ENCODE measurements at regions not wholly inside any gene's neighbourhood (a gene's known extent, or its start where the extent isn't known, plus 50 kb on each side); places are given as distances from the start of the nearest gene placed in this dataset.

DNA sequence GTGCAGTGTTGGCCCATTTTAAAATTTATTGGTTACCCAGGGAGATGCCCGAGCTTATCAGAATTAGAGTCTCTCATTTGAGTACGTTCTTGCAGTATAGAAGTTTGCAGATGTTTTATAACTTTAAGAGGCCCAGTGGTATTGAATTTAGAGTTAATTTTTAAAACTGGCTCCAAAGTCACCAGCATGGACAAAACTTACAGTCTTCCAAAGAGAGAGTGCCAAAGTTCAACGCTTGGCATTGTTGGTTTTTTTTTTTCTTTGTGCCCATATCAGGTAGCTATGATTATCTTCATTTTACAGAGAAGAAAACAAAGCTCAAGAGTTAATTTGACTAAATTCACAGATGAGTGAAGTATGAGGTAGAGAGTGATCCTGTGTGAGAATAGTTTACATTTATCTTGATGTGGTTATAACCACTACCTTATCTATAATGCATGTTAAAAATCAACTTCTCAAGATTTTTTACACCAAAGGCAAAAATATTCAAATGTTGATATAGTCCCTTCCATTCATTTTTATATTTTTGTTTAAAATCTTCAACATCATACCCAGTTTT lies 273.7 kb upstream of the DMRT1 start:
- DNase-seq (ENCODE audit: extremely low read depth, low read depth), result no peak
- no peak for TF ChIP-seq CTCF (IDR thresholded peaks at IDR 0.05; ENCODE audit: low read depth, low read length, missing control alignments)
- no peak overlapping the region for H3K4me3 ChIP-seq (replicated peaks; ENCODE audit: low read depth, low read length)

- TF ChIP-seq CTCF (IDR thresholded peaks at IDR 0.05; ENCODE audit: low read depth, low read length, missing control alignments), result no peak
- no peak for DNase-seq (ENCODE audit: extremely low read depth, low read depth)
- H3K4me3 ChIP-seq (replicated peaks; ENCODE audit: low read depth, low read length), result no peak overlapping the region
Measured at GRCh38 chr9:569296-569695, 272.2 kb upstream of the DMRT1 start.

- H3K4me3 ChIP-seq (replicated peaks; ENCODE audit: low read depth, low read length), result no peak overlapping the region
- DNase-seq (ENCODE audit: extremely low read depth, low read depth), result no peak
- no peak for TF ChIP-seq CTCF (IDR thresholded peaks at IDR 0.05; ENCODE audit: low read depth, low read length, missing control alignments)
Measured at GRCh38 chr9:570187-570586, 271.3 kb upstream of the DMRT1 start.

- H3K4me3 ChIP-seq (replicated peaks; ENCODE audit: low read depth, low read length), result no peak overlapping the region
- DNase-seq (ENCODE audit: extremely low read depth, low read depth), result no peak
- no peak for TF ChIP-seq CTCF (IDR thresholded peaks at IDR 0.05; ENCODE audit: low read depth, low read length, missing control alignments)
Measured at GRCh38 chr9:571066-571465, 270.4 kb upstream of the DMRT1 start.

GRCh38 chr9:571741-572140 lies 269.8 kb upstream of the DMRT1 start:
- DNase-seq (ENCODE audit: extremely low read depth, low read depth), result no peak
- H3K4me3 ChIP-seq (replicated peaks; ENCODE audit: low read depth, low read length), result no peak overlapping the region
- no peak for TF ChIP-seq CTCF (IDR thresholded peaks at IDR 0.05; ENCODE audit: low read depth, low read length, missing control alignments)

DNA sequence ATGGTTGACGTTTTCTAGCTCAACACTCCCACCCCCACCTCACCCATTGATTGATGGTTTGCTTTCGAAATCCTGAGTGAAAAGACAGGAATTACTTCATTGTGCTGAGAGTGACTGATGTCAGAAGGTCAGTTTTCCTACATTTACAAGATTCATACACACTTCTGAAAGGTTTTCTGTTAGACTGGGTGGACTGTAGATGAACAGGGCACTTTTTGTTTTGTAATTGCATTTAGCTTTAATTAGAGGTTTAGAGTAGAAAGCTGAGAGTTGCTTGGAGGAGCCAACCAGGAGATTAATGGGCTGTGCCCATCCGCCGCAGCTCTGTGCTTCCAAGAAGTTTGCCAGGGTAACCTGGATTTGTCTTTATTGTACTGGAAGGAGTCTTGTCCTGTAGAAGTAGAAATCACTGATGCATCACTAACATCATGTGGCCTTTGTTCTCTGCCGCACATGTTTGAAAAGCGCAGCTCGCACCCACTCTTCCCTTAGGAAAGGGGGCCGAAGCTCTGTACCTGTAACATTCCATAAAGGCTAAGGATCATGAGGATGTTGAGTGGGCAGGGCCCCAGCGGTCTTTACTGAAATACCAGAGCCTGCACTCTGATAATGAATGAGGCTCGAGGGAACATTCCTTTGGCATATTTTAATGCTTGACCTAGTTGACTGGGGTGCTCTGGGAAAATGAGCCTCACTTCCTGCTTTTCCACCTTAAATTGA lies 267.6 kb upstream of the DMRT1 start:
- TF ChIP-seq CTCF (IDR thresholded peaks at IDR 0.05; ENCODE audit: low read depth, low read length, missing control alignments), result no peak
- DNase-seq (ENCODE audit: extremely low read depth, low read depth), result no peak
- H3K4me3 ChIP-seq (replicated peaks; ENCODE audit: low read depth, low read length), result no peak overlapping the region
